ENCODE measurements at regions not wholly inside any gene's neighbourhood (a gene's known extent, or its start where the extent isn't known, plus 50 kb on each side); places are given as distances from the start of the nearest gene placed in this dataset.

- TF ChIP-seq, protein P1, sequence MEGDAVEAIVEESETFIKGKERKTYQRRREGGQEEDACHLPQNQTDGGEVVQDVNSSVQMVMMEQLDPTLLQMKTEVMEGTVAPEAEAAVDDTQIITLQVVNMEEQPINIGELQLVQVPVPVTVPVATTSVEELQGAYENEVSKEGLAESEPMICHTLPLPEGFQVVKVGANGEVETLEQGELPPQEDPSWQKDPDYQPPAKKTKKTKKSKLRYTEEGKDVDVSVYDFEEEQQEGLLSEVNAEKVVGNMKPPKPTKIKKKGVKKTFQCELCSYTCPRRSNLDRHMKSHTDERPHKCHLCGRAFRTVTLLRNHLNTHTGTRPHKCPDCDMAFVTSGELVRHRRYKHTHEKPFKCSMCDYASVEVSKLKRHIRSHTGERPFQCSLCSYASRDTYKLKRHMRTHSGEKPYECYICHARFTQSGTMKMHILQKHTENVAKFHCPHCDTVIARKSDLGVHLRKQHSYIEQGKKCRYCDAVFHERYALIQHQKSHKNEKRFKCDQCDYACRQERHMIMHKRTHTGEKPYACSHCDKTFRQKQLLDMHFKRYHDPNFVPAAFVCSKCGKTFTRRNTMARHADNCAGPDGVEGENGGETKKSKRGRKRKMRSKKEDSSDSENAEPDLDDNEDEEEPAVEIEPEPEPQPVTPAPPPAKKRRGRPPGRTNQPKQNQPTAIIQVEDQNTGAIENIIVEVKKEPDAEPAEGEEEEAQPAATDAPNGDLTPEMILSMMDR (IDR thresholded peaks at IDR 0.05) = no peak
- no peak for TF ChIP-seq POLR2A (IDR thresholded peaks at IDR 0.05)
- Histone ChIP-seq H3K9me3 (no peaks in the 10 kb centered on the region), H3K4me1 (no peaks in the 10 kb centered on the region), H3K27me3 (no peaks in the 10 kb centered on the region), H3K27ac (no peak overlapping the region), H3K36me3 (no peaks in the 10 kb centered on the region), H3K4me3 (no peak overlapping the region)
- 55% methylated on average over 2 of the region's 2 CpGs for WGBS (ENCODE audit: insufficient coverage, low coverage, low lambda C conversion rate, missing lambda C conversion rate)
- ATAC-seq (no peak), DNase-seq (no peak)
- intact Hi-C loops (cut with DNase I) = no loop called here
These were observed 163.4 kb downstream of the UBE2E3 start for GRCh38 chr2:181143790-181144300.

DNA sequence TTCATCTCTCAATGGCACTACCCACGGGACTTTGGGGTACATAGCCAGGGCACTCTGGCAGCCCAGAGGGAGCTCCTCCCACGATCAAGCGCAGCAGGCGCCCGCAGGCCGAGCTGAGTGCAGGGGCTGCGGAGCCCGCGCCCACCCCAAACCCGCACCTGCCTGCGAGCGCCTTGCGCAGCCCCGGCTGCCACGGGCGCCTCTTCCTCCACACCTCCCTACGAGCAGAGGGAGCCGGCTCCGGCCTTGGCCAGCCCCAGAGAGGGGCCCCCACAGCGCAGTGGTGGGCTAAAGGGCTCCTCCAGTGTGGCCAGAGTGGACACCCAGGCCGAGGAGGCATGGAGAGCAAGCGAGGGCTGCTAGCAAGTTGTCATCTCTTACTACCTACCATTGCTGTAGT is 165.2 kb downstream of the UBE2E3 start:
- intact Hi-C loops (cut with DNase I) = no loop called here
- H3K27ac ChIP-seq = no peak overlapping the region
- DNase-seq (no peak), ATAC-seq (peak in 1 of 4 donors; percentile 20)
- H3K4me1 ChIP-seq = no peaks in the 10 kb centered on the region
- H3K4me3 ChIP-seq = no peak overlapping the region
- H3K9me3 ChIP-seq = no peaks in the 10 kb centered on the region
- no peaks in the 10 kb centered on the region for H3K36me3 ChIP-seq
- no peak for TF ChIP-seq POLR2A (IDR thresholded peaks at IDR 0.05)
- TF ChIP-seq, protein P1 (IDR thresholded peaks at IDR 0.05) = no peak
- H3K27me3 ChIP-seq = no peaks in the 10 kb centered on the region
- 83% methylated on average over 1 of the region's 22 CpGs for WGBS (ENCODE audit: insufficient coverage, low coverage, low lambda C conversion rate, missing lambda C conversion rate)

GRCh38 chr2:181146171-181146570 is 165.8 kb downstream of the UBE2E3 start:
- intact Hi-C loops (cut with DNase I) = no loop called here
- ATAC-seq (no peak), DNase-seq (no peak)
- no peaks in the 10 kb centered on the region for H3K27me3 ChIP-seq
- H3K9me3 ChIP-seq = no peaks in the 10 kb centered on the region
- no peak overlapping the region for H3K27ac ChIP-seq
- 55% methylated on average over 2 of the region's 2 CpGs for WGBS (ENCODE audit: insufficient coverage, low coverage, low lambda C conversion rate, missing lambda C conversion rate)
- TF ChIP-seq, protein P1 (IDR thresholded peaks at IDR 0.05) = no peak
- no peak for TF ChIP-seq POLR2A (IDR thresholded peaks at IDR 0.05)
- H3K36me3 ChIP-seq = no peaks in the 10 kb centered on the region
- no peak overlapping the region for H3K4me3 ChIP-seq
- H3K4me1 ChIP-seq = no peaks in the 10 kb centered on the region

- intact Hi-C loops (cut with DNase I) = no loop called here
- H3K27me3 ChIP-seq = no peaks in the 10 kb centered on the region
- H3K9me3 ChIP-seq = no peaks in the 10 kb centered on the region
- H3K36me3 ChIP-seq = no peaks in the 10 kb centered on the region
- no peak for TF ChIP-seq POLR2A (IDR thresholded peaks at IDR 0.05)
- TF ChIP-seq, protein P1 (IDR thresholded peaks at IDR 0.05) = no peak
- ATAC-seq = no peak
- no peak for DNase-seq
- no peaks in the 10 kb centered on the region for H3K4me1 ChIP-seq
- H3K27ac ChIP-seq = no peak overlapping the region
- H3K4me3 ChIP-seq = no peak overlapping the region
- WGBS (ENCODE audit: insufficient coverage, low coverage, low lambda C conversion rate, missing lambda C conversion rate) = 12% methylated on average over 2 of the region's 2 CpGs
These were observed 168.7 kb downstream of the UBE2E3 start for GRCh38 chr2:181149056-181149455.

- TF ChIP-seq, protein P1 (IDR thresholded peaks at IDR 0.05) = no peak
- TF ChIP-seq POLR2A (IDR thresholded peaks at IDR 0.05) = no peak
- no peak overlapping the region for H3K4me3 ChIP-seq
- no peaks in the 10 kb centered on the region for H3K4me1 ChIP-seq
- DNase-seq = no peak
- no peaks in the 10 kb centered on the region for H3K36me3 ChIP-seq
- no peaks in the 10 kb centered on the region for H3K9me3 ChIP-seq
- no peak overlapping the region for H3K27ac ChIP-seq
- no peaks in the 10 kb centered on the region for H3K27me3 ChIP-seq
- intact Hi-C loops (cut with DNase I) = no loop called here
- no peak for ATAC-seq
These were observed 171.8 kb downstream of the UBE2E3 start for GRCh38 chr2:181152226-181152625.
